ENCODE measurements at regions not wholly inside any gene's neighbourhood (a gene's known extent, or its start where the extent isn't known, plus 50 kb on each side); places are given as distances from the start of the nearest gene placed in this dataset.

DNA sequence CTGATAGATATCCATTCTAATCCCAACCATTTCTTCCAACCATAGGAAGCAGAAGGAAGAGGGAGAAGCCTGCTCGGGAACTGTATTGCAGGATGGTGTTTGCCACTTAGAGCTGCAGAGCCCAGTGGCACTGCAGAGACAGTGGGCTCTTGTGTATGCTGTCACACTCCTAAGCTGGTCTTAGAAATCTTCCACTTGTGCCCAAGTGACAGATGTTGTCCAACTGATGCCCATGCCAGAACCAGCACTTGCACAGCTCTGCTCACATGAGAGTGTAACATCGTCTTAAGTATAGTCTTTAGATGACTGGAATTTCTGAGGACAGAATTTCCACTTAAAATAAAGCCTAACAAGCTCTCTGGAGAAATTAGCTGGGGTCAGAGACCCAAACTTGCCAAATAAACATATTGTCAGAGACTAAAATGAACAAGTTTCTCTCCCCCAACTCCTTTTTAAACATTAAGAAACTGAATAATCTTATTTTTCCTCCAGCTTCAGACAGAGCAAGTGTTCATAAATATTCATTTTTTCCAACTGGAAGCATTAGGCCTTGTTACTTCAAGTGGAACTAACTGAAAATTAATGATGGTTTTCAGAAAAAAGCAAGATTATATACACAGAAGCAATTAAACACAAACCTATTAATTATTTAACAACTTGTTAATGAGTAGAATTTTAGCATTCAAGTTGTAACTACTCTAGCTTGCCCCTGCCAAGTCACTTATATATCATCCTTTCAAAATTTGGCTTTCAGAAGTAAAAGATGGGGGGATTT is 577.3 kb downstream of the AJAP1 start:
- DNase-seq (ENCODE audit: low read depth in 2 of 2) = no peak

DNA sequence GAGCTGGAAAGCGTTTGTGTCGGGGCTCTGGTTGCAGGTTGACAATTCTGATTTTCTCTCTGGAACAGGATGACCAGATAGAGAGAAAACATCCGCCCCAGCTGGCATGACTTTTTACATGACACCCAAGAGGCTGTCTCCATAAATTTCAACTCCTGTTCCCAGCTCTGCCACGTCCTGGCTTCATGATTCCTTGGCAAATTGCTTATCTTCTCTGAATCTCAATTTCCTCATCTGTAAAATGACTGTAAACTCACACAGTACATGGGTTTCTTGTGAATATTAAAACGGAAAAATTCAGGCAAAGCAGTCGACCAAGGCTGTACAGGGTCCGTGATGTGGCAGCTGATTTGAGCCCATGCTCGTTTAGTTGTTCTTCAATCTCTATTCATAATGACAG is 572.7 kb downstream of the AJAP1 start:
- no peak for DNase-seq (ENCODE audit: low read depth in 2 of 2)

DNA sequence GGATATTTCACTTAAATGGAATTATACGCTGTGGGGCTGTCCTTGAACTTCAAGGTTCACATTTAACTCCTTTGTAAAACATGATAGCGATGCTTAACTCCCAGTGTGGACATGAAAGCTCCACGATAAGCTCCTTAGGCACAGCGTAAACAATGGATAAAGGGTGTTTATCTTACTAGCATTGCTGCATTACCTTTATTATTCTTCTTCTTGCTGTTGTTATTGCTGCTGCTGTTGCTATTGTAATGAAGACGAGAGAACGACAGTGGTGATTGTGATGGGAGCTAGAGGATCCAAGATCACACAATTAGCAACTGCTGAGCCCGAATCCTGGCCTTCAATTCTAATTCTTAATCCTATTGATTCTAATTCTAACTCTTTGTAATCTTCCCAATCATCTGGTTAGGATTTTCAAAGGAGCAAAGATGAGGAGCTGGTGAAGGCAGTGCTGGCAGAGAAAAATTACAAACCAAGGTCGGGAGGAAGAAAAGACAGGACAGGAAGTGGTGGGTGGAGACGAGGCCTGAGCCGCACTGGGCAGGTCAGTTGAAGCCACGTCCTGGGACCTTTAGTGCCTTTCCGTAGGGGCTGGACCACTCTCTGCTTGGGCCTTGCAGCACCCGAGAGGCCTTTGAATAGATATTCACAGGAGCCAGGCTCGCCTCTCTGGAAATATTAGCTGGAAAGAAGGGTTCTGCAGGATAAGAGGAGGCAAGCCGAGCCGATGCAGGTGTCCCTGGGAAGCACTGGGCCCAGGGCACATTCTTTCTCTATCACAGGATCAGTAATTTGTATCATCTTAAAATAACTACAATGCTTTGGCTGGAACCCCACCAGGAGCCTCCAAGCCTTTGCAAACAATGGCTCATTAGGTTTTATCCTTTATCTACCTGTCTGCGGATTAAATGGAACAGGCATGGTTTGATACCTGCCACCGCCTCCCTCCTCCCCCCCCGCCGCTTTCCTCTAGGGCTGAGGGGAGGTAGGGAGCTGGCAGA is 571.6 kb downstream of the AJAP1 start:
- no peak for DNase-seq (ENCODE audit: low read depth in 2 of 2)

DNA sequence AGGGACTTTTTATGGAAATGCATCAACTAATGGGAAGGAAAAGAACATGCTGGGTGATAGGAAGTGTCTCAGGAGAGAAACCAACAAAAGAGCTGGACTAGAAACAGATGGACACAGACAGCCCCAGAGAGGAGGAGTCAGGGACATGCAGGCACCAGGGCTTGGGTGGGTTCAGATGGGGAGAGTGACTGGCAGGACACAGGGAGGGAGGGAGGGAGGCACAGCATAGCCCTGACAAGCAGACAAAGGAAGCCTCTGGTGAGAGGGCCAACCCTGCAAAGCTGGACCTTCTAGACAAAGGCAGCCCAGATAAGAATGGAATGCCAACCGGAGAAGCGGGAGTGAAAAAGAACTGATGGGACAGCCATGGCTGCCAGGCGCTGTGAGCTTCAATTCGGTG is 568.8 kb downstream of the AJAP1 start:
- DNase-seq (ENCODE audit: low read depth in 2 of 2) = no peak

DNA sequence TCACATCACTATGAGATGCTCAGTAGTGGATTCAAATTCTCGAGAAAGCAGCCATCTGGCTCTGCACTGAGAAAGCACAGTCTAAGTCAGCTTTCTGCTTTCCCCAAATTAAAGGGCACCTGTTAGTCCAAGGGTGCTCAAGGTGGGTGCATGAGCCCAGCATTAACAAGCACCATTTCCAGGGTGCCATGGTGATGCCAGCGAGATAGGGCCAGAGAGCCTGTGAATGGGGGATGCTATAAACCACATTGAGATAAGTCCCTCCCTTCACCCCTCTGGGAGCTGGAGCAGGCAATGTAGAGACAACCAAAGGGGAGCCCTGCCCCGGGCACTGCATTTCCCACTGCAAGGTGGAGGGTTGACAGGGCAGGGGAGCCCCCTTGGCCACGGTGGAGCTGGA is 568.2 kb downstream of the AJAP1 start:
- DNase-seq (ENCODE audit: low read depth in 2 of 2) = no peak

DNA sequence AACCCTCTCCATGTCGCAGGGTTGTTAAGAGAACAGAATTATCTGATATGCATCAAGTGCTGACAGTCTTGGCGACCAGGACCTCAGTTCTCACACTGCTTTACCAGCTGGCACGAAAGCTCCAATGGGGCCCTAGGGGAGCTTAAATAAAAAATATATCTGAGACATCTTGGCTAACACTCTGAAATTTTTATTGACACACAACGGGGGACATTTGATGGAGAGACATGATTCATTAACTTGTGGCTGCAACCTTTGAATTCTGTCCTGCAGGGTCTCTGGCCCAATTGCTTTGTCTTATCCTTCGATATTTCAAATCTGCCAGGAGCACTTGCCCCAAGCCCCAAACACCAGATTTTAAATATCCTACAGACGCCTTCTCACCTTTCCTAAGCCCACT is 567.0 kb downstream of the AJAP1 start:
- DNase-seq (ENCODE audit: low read depth in 2 of 2) = no peak

DNA sequence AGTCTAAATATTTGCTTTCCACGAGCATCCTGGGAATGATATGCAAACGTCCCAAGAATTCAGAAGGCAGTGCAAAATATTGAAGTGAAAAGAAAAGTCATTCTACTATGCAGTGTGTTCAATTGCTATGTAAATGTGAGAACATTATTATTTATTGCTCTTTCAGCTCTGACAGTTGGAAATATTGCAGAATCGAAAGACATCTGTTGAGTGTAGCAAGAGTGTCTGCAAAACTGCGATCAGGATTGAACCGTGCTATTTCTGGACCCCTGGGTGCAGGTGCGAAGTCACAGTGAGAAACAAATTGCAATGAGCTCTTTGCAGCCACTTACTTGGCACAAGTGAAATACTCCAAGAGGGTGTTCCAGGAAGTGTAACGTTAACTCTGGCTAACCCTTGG is 566.4 kb downstream of the AJAP1 start:
- no peak for DNase-seq (ENCODE audit: low read depth in 2 of 2)

DNA sequence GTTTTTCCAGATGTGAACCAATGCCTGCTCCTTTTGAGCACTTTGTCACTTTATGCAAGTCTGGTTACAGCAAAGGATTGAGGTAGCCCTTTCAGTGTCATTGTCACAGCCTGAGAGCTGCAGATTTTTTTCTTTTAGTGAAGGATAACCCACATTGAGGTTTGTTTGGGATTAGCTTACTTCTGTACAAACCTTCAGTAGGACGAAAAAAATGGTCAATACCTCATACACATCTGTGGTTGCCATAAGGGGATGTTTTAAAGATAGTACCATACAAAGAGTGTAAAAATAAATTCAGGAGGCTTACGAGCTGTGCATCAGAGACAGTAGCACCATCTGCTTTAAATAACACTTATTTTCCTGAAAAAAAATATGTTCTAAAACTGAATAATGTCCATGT is 566.0 kb downstream of the AJAP1 start:
- no peak for DNase-seq (ENCODE audit: low read depth in 2 of 2)

DNA sequence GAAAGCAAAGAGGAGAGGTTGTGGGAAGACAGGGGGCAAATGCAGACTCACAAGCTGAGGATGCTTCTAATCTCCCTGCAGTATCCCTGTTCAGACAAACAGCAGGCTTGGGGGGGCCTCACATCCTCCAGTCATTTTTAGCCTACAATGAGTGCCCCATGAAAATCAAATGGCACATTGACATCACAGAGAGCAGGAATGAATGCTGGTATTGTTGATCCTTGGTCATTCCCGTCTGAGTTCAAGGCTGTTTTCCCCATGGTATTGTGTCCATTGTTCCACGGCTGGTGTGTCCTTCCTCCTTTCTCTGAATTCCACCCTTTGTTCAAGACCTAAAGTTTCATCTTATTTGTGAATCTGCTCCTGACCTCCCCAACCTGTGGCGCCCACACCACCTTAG is 545.6 kb downstream of the AJAP1 start:
- DNase-seq (ENCODE audit: low read depth in 2 of 2) = no peak

DNA sequence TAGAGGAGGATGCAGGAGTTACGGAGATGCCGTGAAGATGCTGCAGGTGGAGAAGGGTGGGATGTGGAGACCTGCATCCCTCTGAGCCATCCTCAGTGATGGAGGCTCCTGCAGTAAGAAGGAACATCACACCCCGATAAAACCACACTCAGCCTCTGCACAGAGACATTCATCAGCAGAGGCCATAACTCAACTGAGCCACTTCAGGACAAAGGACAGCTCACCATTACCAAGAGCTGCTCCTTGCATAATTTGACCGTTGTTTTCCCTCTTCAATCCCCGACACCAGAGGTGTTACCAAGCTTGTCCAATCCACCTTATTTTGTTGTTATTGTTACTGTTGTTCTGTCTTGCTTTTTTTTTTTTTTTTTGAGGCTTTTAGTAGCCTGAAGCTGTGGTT is 543.9 kb downstream of the AJAP1 start:
- no peak for DNase-seq (ENCODE audit: low read depth in 2 of 2)

DNA sequence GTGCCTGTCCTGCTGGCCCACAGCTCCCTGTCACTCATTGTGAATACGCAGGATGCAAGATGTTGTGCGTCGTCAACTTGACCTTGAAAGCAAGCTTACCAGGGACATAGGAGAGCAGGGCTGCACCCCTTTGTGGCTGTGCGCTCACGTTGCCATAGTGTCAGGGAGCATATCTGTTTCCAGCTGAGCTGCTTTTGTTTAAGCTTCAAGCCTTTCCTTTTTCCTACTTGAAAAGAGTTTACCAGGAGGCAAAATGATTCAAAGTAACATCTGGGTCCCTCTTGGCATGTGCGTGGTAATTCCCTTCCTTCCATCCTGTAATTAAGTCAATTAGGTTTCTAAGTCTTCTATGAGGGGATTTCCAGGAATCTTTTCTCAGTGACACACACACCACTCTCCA is 537.1 kb downstream of the AJAP1 start:
- DNase-seq (ENCODE audit: low read depth in 2 of 2) = no peak

DNA sequence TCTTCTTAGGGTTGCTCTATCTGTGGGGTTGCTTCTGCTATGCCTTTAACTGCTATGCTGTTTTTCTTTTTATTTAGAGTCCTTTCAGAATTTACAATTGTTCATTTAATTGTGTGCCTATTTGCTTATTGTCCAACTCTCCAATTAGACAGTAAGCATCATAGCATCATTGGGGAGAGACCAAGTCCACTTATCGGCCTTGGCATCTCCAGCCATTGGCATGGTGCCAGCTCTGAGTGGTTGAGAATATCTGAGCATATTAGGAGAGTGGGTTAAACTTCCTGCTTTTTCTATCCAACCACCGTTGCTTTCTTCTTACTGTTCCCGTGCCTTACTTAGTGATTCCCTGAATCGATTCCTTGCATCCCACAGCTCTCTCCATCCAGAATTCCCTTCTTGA is 535.0 kb downstream of the AJAP1 start:
- no peak for DNase-seq (ENCODE audit: low read depth in 2 of 2)

DNA sequence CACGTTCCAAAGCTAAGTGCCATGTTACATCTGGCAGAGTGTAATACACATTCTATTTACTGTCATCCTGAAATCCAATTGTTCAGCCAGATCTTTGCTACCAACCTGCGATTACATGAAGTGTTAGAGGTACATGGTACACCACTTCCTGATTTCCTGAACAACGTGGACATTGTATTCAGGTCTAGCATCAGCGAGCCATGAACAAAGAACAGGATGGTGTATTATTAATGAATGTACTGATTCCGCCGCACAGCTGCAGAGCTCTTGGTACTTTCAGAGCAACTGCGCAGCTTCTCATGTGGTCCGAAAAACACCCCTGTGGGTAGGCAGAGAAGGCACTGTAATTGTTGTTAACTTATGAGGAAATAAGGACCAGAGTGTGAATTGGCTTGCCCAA is 511.4 kb downstream of the AJAP1 start:
- DNase-seq (ENCODE audit: low read depth in 2 of 2) = no peak

DNA sequence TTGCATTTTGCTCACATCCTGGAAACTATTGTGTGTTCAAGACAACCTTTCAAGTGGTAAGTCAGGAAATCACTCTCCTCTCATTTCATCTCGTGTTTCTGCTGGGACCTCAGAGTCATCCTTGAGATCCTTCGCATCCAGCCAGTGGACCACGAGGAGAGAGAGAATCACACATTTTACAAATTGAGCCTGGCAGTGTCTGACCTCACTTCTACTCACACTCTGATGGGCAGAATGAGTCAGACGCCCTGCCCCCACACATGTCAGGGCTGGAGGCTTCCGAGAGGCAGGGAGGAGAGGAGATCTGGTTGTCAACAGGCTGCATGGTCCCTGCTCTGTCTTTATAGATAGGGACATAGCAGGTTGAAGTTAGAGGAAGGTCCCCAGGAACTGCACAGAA is 509.7 kb downstream of the AJAP1 start:
- DNase-seq (ENCODE audit: low read depth in 2 of 2) = no peak

DNA sequence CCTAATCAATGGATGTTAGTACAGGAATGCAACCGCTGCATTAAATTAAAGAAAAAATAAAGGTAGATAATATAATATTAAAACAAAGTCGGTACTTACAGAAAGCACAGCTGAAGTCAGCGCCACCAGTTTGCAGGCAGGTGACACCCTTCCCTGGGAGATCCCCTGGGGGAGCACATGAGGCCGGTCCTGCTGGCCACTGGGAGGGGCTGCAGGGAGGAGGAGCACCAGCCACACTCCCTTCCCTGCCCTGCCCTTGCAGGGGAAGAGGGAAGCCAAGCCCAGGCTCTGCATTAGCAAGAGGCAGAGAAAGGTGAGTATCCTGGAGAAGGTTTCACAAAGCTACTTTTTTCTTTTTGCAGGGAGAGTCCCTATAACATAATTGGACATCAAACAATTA is 507.0 kb downstream of the AJAP1 start:
- no peak for DNase-seq (ENCODE audit: low read depth in 2 of 2)

DNA sequence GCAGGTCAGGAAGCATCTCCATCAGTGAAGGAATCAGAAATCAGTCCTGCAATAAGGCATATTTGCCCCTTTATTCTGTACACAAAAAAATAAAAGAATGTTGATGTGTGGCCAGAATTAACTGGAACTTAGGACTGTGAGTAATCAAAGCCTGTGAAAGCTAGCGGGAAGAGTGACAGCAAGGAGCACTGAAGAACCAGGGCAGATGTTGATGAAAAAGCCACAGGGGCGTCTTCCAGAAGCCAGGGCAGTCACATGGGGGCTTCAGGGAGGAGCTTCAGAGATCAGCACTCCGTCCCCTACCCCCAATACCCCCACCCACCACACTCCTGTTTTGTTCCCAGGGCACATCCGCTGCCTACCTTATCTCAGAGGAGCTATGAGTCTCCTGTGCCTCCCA is 502.8 kb downstream of the AJAP1 start:
- no peak for DNase-seq (ENCODE audit: low read depth in 2 of 2)

DNA sequence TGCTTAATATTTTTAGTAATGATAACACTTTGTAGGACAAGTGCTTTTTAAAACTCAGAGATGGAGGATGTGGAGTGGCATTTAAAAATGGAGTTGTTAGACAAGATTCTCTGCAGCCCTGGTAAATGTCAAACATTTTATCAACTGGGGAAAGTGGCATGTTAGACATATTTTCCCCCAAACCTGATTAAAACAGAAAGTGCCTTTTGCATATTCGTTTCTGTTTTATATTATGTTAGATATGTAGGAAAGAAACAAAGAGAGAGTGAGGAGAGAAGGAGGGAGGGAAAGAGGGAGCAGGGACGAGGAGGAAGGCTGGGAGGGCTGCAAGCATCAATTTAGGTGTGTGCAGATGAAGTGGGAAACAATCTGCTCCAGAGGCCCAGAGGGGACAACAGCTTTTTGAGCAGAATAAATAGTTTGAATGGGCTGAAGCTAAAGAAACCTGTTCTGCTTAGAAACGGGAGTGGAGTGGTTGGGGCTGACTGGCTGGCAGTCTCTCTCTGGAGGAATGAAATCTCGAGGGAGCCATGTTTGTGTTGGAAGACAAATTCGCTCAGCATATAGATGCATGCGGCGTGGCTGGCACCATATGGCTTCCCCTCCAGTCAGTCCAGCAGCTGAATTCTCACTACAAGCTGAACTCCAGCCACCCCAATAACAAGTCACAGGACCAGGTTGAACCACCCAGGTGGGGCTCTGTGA is 502.2 kb downstream of the AJAP1 start:
- no peak for DNase-seq (ENCODE audit: low read depth in 2 of 2)

DNA sequence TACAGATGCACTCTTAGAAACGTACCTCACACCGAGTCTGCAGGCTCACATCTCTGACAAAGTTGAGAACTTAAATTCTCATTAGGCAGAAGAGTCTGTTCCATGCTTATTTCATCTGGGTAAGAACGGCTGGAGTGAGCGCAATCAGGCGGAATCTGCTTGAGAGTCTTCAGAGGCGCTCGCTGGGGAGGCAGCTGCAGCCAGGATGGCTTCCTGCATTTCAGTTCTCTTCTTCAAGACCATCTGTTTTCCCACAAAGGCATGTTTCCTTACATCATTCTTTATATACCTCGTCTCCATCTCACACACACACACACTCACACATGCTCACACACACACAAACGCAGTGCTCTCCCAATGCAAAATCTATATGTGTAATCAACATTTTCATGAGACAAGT is 497.1 kb downstream of the AJAP1 start:
- DNase-seq (ENCODE audit: low read depth in 2 of 2) = no peak

DNA sequence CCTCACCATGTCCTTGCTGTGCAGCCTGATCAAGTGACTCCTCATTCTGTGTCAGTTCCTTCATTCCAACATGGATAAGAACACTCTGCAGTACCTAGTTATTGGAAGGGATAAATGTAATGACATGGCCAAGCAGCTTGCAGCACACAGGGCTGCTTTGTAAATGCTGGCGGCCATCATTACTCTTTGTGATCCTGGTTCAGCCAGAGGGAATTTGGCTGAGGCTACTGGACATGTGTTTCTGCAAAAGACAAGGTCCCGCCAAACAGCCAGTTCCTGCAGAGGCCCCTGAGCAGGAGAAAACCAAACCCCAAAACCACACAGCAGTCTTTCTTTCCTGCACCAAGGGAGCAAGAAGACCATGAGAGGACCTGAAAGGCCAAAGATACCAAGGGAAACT is 495.8 kb downstream of the AJAP1 start:
- DNase-seq (ENCODE audit: low read depth in 2 of 2) = no peak

DNA sequence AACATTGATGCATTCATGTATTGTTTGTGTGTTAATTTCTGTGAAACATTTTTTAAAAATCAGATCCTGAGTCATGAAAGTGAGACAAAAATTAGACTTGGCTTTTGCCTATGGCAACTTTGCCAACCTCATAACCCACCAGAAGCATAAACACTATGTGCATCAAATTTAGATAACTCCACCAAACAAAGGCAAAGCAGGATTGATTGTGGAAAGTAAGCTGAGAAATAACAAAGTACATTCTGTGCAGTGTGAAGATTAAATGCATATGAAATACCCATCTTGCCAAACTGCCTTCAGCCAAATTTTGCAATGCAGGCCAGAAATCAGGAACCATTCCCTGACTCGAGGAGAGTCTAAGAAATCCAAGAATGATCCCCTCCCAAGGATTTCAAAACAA is 493.4 kb downstream of the AJAP1 start:
- no peak for DNase-seq (ENCODE audit: low read depth in 2 of 2)

DNA sequence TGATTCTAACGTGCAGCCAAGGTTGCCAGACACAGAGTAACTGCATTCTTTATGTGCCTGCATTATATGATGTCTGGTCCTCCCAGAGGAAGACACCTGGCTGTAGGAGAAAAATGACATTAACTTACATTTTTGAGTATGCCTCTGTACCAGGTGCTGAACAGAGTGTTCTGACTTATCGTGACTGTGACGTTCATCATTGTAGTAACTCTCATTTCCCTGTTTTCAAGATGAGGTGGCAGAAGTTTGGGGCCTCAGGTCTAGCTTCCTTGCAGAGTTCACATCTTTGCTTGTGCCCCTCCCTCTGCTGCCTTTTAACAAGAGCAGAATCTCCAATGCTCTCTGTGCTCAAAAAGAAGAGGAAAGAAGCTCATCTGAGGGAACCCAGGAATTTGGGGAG is 488.0 kb downstream of the AJAP1 start:
- DNase-seq (ENCODE audit: low read depth in 2 of 2) = no peak

DNA sequence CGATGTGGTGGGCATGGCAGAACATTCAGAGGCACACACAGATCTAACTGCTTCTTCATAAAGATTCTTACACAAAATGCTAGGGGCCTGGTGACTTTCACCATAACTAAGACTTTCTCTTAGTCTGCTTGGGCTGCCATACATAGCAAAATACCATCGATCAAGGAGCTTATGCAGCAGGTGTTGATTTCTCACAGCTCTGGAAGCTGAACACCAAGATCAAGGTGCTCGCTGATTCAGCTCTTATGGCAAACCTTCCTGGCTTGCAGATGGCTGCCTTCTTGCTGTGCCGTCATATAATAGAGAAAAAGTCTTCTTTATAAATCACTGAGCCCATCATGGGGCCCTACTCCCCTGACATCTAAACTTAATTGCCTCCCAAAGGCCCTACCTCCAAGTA is 487.3 kb downstream of the AJAP1 start:
- no peak for DNase-seq (ENCODE audit: low read depth in 2 of 2)

DNA sequence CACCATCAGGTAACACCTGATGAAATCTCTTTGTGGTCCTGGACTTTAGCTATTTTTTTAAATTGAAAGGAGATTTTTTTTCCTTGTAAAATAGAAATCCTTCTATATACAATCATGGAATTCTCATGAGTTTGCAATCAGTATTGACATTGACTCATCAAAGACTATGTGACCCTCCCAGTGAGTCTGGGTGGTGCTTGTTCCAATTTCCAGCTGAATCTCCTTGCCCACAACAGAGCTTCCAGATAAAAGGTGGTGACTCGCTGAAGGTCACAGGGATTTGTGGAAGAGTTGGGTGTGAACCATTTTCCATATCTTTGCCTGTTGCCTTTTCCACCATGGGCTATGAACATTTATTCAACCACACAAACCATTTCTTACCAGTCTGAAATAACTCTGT is 486.6 kb downstream of the AJAP1 start:
- no peak for DNase-seq (ENCODE audit: low read depth in 2 of 2)
